Activated T-helper 2 cell treated with anti-CD3 and anti-CD28 coated beads, Interferon-gamma antibody, Interleukin-2, Interleukin-4, amounts not matched to agents 10 μg/mL and 5 μg/mL and 100 μg/mL, durations not matched to agents 14 hours and 24 hours and 36 hours (primary cell): ENCODE measurements at regions not wholly inside any gene's neighbourhood (a gene's known extent, or its start where the extent isn't known, plus 50 kb on each side); places are given as distances from the start of the nearest gene placed in this dataset.

ENCODE experiments used
- DNase-seq: peaks from one replicate; pipeline ENCODE4 v3.0.0; 2021; ENCODE audit warnings: low spot score
- H3K27ac Mint-ChIP-seq: one replicate; pipeline ENCODE4 v1.8.0; 2021; ENCODE audit warnings: mixed read lengths
- H3K27me3 Mint-ChIP-seq: one replicate; pipeline ENCODE4 v1.8.0; 2021; ENCODE audit warnings: low read depth, mixed read lengths
- H3K36me3 Mint-ChIP-seq: one replicate; pipeline ENCODE4 v1.8.0; 2021; ENCODE audit warnings: low read depth, mixed read lengths
- H3K4me1 Mint-ChIP-seq: one replicate; pipeline ENCODE4 v1.8.0; 2021; ENCODE audit warnings: low read depth, mixed read lengths
- H3K4me3 Mint-ChIP-seq: one replicate; pipeline ENCODE4 v1.8.0; 2021; ENCODE audit warnings: low read depth, mild to moderate bottlenecking, moderate library complexity, mixed read lengths
- H3K9me3 Mint-ChIP-seq: one replicate; pipeline ENCODE4 v1.8.0; 2021; ENCODE audit warnings: mixed read lengths
- intact Hi-C: fragments of 100-400 bp; cut with micrococcal nuclease; formaldehyde crosslinking; loops from one replicate; pipeline ENCODE4 v1.15.1; 2023

- no peak for DNase-seq
- Mint-ChIP-seq H3K27me3 (no peaks in the 10 kb centered on the region), H3K27ac (no peak overlapping the region), H3K9me3 (peaks cover 17% of the 10 kb centered on the region), H3K36me3 (no peaks in the 10 kb centered on the region), H3K4me3 (no peak overlapping the region), H3K4me1 (peaks cover 13% of the 10 kb centered on the region)
- intact Hi-C loops = no loop called here
Observed at GRCh38 chr13:40477623-40478608, 188.5 kb downstream of the FOXO1 start.

DNA sequence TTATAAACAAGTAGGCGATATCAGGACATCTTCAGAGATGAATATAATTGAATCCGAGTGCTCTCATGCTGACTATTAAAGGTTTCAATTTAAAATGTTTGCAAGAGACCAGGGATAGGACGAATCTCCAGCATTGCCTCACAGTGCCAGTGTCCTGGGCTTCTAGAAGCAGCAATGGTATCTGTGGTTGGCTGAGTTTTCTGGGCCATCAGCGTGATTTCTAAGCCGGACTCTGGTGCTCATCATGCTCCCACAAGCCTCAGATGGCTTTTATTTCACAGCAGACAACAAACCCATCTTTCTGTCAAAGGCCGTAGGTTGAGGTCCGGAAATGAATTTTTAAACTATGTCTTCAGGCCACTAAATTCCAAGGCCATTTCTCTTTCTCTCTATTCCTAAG lies 187.7 kb downstream of the FOXO1 start:
- Mint-ChIP-seq H3K4me3 (no peak overlapping the region), H3K27ac (no peak overlapping the region), H3K9me3 (peaks cover 17% of the 10 kb centered on the region), H3K36me3 (peaks cover 2% of the 10 kb centered on the region), H3K27me3 (no peaks in the 10 kb centered on the region), H3K4me1 (peaks cover 19% of the 10 kb centered on the region)
- intact Hi-C loops = no loop called here
- no peak for DNase-seq

DNA sequence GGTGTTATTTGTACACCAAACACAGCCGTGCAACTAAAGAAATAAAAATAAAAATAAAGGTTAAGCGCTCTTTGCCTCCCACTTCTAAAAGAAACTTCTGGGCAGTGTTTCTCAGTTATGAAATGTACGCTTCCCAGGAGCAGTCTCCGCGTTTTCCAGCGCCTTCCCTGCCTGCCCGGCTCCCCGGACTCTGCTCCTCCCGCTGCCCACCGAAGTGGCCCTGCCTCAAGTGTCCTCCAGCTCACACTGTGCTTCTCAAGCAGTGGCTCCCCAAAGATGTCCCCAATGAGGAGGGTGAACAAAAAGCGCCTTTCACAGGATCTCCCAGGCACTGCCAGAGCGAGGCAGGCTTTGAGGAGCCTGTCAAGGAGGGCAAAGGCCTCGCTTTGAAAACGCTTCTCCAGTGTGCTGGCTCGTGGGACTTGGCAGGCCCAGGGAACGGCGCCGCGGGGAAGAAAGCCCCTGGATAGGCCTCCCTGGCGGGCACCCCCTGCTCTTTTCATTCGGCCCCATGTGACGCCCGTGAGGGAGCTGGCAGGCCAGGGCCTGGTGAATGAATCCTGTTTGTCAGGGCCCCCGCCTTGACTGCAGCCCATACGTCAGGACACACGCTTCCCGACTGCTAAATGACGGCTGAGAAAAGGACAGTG lies 187.1 kb downstream of the FOXO1 start:
- Mint-ChIP-seq H3K27me3 (no peaks in the 10 kb centered on the region), H3K27ac (no peak overlapping the region), H3K4me3 (no peak overlapping the region), H3K9me3 (peaks cover 17% of the 10 kb centered on the region), H3K36me3 (peaks cover 6% of the 10 kb centered on the region), H3K4me1 (peaks cover 24% of the 10 kb centered on the region)
- intact Hi-C loops = no loop called here
- DNase-seq = no peak

DNA sequence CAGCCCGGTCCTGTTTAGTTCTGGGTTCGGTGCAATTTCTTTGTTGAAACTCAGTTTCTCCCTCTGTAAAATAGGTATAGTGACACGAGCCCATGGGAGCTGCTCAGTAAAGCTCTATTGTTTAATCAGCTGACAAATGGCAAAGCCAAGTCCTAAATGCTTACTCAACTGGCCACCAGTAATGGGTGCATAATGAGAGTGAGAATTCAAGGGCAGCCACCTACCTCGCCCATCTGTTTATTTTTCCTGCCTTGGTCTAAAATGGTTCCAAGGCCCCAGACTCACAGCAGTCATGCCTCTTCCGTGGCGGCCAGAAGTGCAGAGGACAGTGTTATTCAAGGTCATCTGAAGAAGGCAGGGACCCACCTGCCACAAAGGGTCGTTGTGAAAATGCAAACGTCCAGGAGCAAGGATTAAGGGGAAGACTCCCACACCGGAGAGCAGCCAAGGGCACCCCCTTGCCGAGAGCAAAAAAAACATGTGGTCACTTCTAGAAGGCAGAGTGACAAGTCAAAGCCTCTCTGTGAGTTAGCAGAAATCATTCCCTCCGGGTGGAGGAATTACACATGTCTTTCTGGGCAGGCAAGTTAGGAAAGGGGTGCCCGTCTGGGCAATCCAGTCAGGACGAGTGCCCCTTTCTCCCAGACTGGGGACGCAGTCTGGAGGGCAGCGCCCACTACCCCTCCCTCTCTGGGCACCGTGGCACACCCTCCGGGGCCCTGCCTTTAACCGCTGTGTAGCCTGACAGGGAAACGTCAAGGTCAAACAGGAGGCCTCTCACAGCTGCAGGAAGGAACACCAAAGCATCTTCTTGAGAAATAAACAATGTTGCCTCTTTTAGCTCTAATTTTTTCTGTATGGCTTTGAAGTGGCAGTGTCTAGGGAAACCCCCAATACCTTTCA lies 186.2 kb downstream of the FOXO1 start:
- Mint-ChIP-seq H3K36me3 (peaks cover 6% of the 10 kb centered on the region), H3K4me1 (peaks cover 32% of the 10 kb centered on the region), H3K9me3 (peaks cover 17% of the 10 kb centered on the region), H3K4me3 (no peak overlapping the region), H3K27ac (no peak overlapping the region), H3K27me3 (no peaks in the 10 kb centered on the region)
- intact Hi-C loops = loop anchor here (5.0 kb wide), 1 partner anchor 33 kb away; no protein-coding TSS in a partner anchor
- DNase-seq = no peak

- no peaks in the 10 kb centered on the region for H3K27me3 Mint-ChIP-seq
- intact Hi-C loops = loop anchor here (5.0 kb wide), 1 partner anchor 34 kb away; no protein-coding TSS in a partner anchor
- peaks cover 17% of the 10 kb centered on the region for H3K9me3 Mint-ChIP-seq
- no peak for DNase-seq
- H3K4me1 Mint-ChIP-seq = peaks cover 38% of the 10 kb centered on the region
- H3K4me3 Mint-ChIP-seq = no peak overlapping the region
- no peak overlapping the region for H3K27ac Mint-ChIP-seq
- H3K36me3 Mint-ChIP-seq = peaks cover 6% of the 10 kb centered on the region
Observed at GRCh38 chr13:40480915-40481516, 185.4 kb downstream of the FOXO1 start.

- Mint-ChIP-seq H3K27ac (peak overlapping the region; percentile 74), H3K4me1 (peaks cover 50% of the 10 kb centered on the region), H3K27me3 (no peaks in the 10 kb centered on the region), H3K36me3 (peaks cover 6% of the 10 kb centered on the region), H3K9me3 (peaks cover 17% of the 10 kb centered on the region), H3K4me3 (no peak overlapping the region)
- intact Hi-C loops = loop anchor here (5.0 kb wide), 1 partner anchor 36 kb away; no protein-coding TSS in a partner anchor
- DNase-seq = no peak
Observed at GRCh38 chr13:40483601-40484000, 182.8 kb downstream of the FOXO1 start.

- Mint-ChIP-seq H3K36me3 (peaks cover 6% of the 10 kb centered on the region), H3K27ac (peak overlapping the region; percentile 74), H3K9me3 (peaks cover 17% of the 10 kb centered on the region), H3K4me3 (peak overlapping the region; percentile 44), H3K27me3 (no peaks in the 10 kb centered on the region), H3K4me1 (peaks cover 52% of the 10 kb centered on the region)
- intact Hi-C loops = loop anchor here (5.0 kb wide), 1 partner anchor 37 kb away; no protein-coding TSS in a partner anchor
- DNase-seq = no peak
Observed at GRCh38 chr13:40484101-40484800, 182.2 kb downstream of the FOXO1 start.

- Mint-ChIP-seq H3K27ac (peak overlapping the region; percentile 74), H3K4me1 (peaks cover 57% of the 10 kb centered on the region), H3K27me3 (no peaks in the 10 kb centered on the region), H3K4me3 (no peak overlapping the region), H3K36me3 (peaks cover 6% of the 10 kb centered on the region), H3K9me3 (peaks cover 17% of the 10 kb centered on the region)
- no peak for DNase-seq
- intact Hi-C loops = loop anchor here (5.0 kb wide), 1 partner anchor 38 kb away; no protein-coding TSS in a partner anchor
Observed at GRCh38 chr13:40484974-40485373, 181.5 kb downstream of the FOXO1 start.

GRCh38 chr13:40485611-40486517 lies 180.6 kb downstream of the FOXO1 start:
- H3K9me3 Mint-ChIP-seq = peaks cover 17% of the 10 kb centered on the region
- intact Hi-C loops = loop anchor here (2.0 kb wide), 1 partner anchor 33 kb away; no protein-coding TSS in a partner anchor
- no peaks in the 10 kb centered on the region for H3K27me3 Mint-ChIP-seq
- peak overlapping the region; percentile 24 for H3K4me3 Mint-ChIP-seq
- peaks cover 55% of the 10 kb centered on the region for H3K4me1 Mint-ChIP-seq
- peak; percentile 64 for DNase-seq
- peak overlapping the region; percentile 86 for H3K27ac Mint-ChIP-seq
- peaks cover 6% of the 10 kb centered on the region for H3K36me3 Mint-ChIP-seq

- Mint-ChIP-seq H3K4me1 (peaks cover 50% of the 10 kb centered on the region), H3K27ac (peak overlapping the region; percentile 38), H3K27me3 (no peaks in the 10 kb centered on the region), H3K9me3 (peaks cover 12% of the 10 kb centered on the region), H3K36me3 (peaks cover 6% of the 10 kb centered on the region), H3K4me3 (no peak overlapping the region)
- intact Hi-C loops = loop anchor here (2.0 kb wide), 1 partner anchor 32 kb away; no protein-coding TSS in a partner anchor
- no peak for DNase-seq
Observed at GRCh38 chr13:40486518-40487163, 179.8 kb downstream of the FOXO1 start.
